A549 (cell line): ENCODE measurements at regions not wholly inside any gene's neighbourhood (a gene's known extent, or its start where the extent isn't known, plus 50 kb on each side); places are given as distances from the start of the nearest gene placed in this dataset.

ENCODE experiments used
- CBX2 ChIP-seq: fragments of 200-600 bp; sonication (generic); IDR thresholded peaks from 2 replicates; pipeline ENCODE4 v1.6.1; 2016; ENCODE audit warnings: low read depth, mild to moderate bottlenecking, borderline replicate concordance
- CTCF ChIP-seq: fragments of >200 bp; sonication (Bioruptor Twin); formaldehyde crosslinking; IDR thresholded peaks from 3 replicates; pipeline ENCODE4 v1.5.1; 2016
- E2F6 ChIP-seq: IDR thresholded peaks from 2 replicates; pipeline ENCODE4 v1.6.1; 2012; ENCODE audit warnings: low read depth, borderline replicate concordance
- HOXA7 ChIP-seq: fragments of 250-450 bp; sonication (Bioruptor Pico); IDR thresholded peaks from 2 replicates; pipeline ENCODE4 v1.5.0; 2020; ENCODE audit warnings: mild to moderate bottlenecking, moderate library complexity
- JUN ChIP-seq, 2 experiments: fragments of >200 bp; sonication (Bioruptor Twin); formaldehyde crosslinking; IDR thresholded peaks; 2 replicates in 1 of 2; 3 replicates in 1 of 2; pipeline ENCODE4 v1.6.1; 2016 to 2017
- JUNB ChIP-seq: fragments of >200 bp; sonication (Bioruptor Twin); formaldehyde crosslinking; IDR thresholded peaks from 2 replicates; pipeline ENCODE4 v1.6.1; 2016
- POLR2A ChIP-seq: IDR thresholded peaks from 2 replicates; pipeline ENCODE4 v1.6.1; 2012; ENCODE audit warnings: mild to moderate bottlenecking, low read length
- RCOR1 ChIP-seq: fragments of 150-350 bp; IDR thresholded peaks from 2 replicates; pipeline ENCODE4 v1.6.1; 2014; ENCODE audit warnings: antibody characterized with exemption, low read length, low read depth
- REST ChIP-seq: fragments of 200-600 bp; sonication (generic); IDR thresholded peaks from 2 replicates; pipeline ENCODE4 v1.6.1; 2016; ENCODE audit warnings: antibody characterized with exemption, mild to moderate bottlenecking, moderate library complexity
- USF2 ChIP-seq: fragments of 450-650 bp; IDR thresholded peaks from 2 replicates; pipeline ENCODE4 v1.6.1; 2014; ENCODE audit warnings: antibody characterized with exemption

GRCh38 chr3:117515309-117515708 is 805.7 kb downstream of the TUSC7 start:
- TF ChIP-seq E2F6 (no peak), POLR2A (no peak), USF2 (no peak), CTCF (no peak), JUNB (no peak), RCOR1 (no peak), JUN (IDR thresholded peaks at IDR 0.05) (no peak), REST (no peak), HOXA7 (CRISPR knock-in tag) (no peak), CBX2 (no peak)
